GM19035 (cell line): ENCODE measurements at regions not wholly inside any gene's neighbourhood (a gene's known extent, or its start where the extent isn't known, plus 50 kb on each side); places are given as distances from the start of the nearest gene placed in this dataset.

ENCODE experiments used
- ATAC-seq: cut with Tn5 transposase; IDR thresholded peaks from one replicate; pipeline ENCODE4 v1.9.1; 2021; ENCODE audit not compliant: unreplicated experiment

- ATAC-seq = no peak
Observed at GRCh38 chr18:45556222-45556621, 59.1 kb upstream of the SLC14A2 start.

- ATAC-seq = no peak
Observed at GRCh38 chr18:45557287-45557686, 58.0 kb upstream of the SLC14A2 start.

DNA sequence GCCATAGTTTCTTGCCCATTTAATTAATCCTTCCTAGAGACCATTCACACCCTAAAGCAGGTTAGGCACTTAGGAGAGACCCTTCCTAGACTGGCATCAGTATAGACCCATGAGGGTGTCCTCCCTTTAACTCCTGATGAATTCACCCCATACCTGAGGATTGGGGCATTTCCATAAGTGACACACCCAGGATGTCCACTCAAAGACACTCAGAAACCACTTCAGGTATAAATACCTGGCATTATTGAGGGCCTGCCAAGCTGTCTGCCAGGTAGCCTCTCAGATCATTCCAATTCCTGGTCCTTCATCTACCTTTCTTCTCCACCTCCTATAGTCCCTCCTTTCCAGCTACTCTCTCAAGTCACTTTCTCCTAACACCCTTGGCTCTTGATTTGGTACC, 57.5 kb upstream of the SLC14A2 start:
- ATAC-seq = no peak

DNA sequence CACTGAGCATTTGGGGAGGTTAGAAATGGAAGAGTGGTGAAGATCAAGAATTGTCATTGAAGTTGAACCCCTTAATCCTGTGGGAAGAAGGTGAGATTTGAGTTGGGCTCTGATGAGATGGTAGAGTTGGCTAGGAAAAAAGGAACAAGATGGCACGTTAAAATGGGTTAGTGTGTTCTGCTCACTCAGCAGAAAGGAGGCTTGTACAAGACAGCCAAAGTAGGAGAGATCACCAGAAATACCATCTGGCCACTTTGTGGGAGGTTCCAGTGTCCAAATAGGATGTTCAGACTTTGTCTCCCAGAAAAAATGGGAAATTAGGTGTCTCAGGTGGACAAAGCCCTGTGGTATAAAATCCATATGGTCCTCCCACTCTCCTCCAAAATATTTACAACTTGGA, 56.0 kb upstream of the SLC14A2 start:
- ATAC-seq = no peak

- no peak for ATAC-seq
Observed at GRCh38 chr18:45560870-45561269, 54.4 kb upstream of the SLC14A2 start.

DNA sequence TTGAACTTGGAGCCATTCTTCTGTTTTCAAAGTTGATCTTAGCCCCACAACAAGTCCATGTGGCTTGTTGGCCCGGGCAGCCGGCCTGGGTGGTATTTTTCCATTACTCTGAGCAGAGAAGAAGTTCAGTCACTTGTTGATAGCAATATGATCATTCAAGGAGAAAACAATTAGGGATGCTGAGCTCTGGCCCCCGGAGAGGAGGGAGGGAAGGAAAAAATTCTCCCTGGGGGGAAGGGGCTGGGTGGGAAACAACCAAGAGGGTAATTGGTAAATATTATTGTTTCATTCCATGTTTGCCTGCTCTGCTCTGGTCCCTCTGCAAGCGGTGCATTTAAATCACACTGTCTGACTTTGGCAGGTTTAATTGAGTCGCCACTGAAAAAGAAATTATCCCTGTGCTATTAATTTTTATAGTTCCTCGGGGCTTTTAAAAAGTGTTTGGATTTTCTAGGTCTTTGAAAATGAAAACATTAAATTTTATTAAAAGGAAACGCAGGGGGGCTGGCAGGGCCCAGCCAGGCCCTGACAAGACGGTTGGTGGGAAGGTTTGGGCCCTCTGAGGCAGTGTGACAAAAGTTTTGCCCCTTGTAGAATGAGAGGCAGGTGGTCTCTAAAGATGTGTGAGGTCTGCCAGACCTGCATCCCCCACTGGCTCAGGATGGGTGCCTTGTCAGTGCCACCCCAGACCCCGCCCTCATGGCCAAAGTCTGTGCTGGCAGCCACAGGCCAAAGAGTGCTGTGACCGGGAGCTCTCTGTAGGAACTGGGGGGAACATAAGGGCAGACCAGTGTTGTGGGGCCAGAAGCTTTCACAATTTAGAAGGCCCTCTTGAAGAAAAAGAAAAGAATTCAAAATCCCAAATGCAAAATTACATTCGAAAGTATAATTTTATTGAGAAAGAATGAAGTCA, 52.5 kb upstream of the SLC14A2 start:
- ATAC-seq = no peak

DNA sequence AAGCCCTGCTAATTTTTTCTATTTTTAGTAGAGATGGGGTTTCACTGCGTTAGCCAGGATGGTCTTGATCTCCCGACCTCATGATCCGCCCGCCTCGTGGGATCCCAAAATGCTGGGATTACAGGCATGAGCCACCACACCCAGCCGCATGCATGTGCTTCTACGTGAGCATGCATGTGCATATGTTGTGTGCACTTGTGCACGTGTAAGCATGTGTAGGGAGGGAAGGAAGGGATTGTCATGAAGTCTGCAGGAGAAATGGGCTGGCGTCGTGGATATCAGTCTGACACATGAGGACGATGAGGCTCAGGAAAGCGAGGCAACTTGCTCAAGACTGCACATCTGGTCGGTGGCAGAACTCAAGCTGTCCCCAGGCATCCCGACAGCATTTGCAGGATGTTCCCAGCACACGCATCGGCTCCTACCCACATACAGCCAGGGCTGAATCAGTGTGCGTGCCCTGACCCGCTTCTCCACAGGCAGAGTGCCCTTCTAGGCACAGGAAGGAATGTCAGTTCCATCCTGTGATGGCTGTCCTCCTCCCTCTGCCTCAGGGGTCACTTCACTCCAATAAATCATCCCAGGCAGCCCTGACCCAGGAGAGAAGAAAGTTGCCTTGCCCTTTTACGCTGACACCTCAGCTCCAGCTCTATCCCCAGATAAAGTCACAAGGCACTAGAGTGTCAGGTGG, 49.9 kb upstream of the SLC14A2 start:
- no peak for ATAC-seq
